HCT116 (cell line): ENCODE measurements at regions not wholly inside any gene's neighbourhood (a gene's known extent, or its start where the extent isn't known, plus 50 kb on each side); places are given as distances from the start of the nearest gene placed in this dataset.

ENCODE experiments used
- ATAC-seq: fragments of 200-7000 bp; cut with Tn5 transposase; 2 replicates; pipeline ENCODE4 v1.9.1; 2020; ENCODE audit warnings: mild to moderate bottlenecking, moderate library complexity
- BruUV-seq: library from RNA; stranded (reverse); fragments of 400-500 nt; replicated peaks from 2 replicates; lab custom pipeline; 2021; lab: Mats Ljungman, UMichigan
- CTCF ChIA-PET: fragments of 300-600 bp; sonication (Branson Sonifier 250); formaldehyde crosslinking; loops from one replicate; lab custom pipeline; 2021; ENCODE audit warnings: antibody characterized with exemption; lab: Charles Lee
- POLR2A ChIA-PET: fragments of 300-600, 350-600 bp; sonication (Branson Sonifier 250); formaldehyde crosslinking; loops from one replicate; lab custom pipeline; 2021; ENCODE audit warnings: antibody characterized with exemption; lab: Charles Lee
- RAD21 ChIA-PET, 2 experiments: fragments of 300-600 bp; sonication (Branson Sonifier 250); formaldehyde crosslinking; loops; one replicate each; lab custom pipeline; 2023; ENCODE audit warnings: low total read pairs in 2 of 2; ENCODE audit not compliant: uncharacterized antibody in 2 of 2, unreplicated experiment in 2 of 2, low non-redundant PET in 1 of 2; lab: Charles Lee
- DNase-seq: peaks from one replicate; pipeline ENCODE4 v3.0.0-alpha.2; 2010; ENCODE audit warnings: low read depth, low spot score
- H2AFZ ChIP-seq: fragments of 200-600 bp; shearing (Covaris generic), sonication (generic); 2 replicates; pipeline ENCODE4 v1.6.1; 2017; ENCODE audit warnings: low read depth, mixed run types, mixed read lengths, antibody characterized with exemption, low read length; ENCODE audit not compliant: poor library complexity, severe bottlenecking
- H3K27ac ChIP-seq: 2 replicates; pipeline ENCODE4 v1.5.1; 2012; ENCODE audit warnings: low read depth, low read length
- H3K27me3 ChIP-seq: fragments of 200-600 bp; sonication (generic); 2 replicates; pipeline ENCODE4 v1.6.1; 2016; ENCODE audit warnings: mixed run types, low read length, mixed read lengths; ENCODE audit not compliant: insufficient read depth
- H3K36me3 ChIP-seq, 2 experiments: fragments of 200-500 bp in 1 of 2; fragments of 200-600 bp in 1 of 2; sonication (Bioruptor generic) in 1 of 2; sonication (generic) in 1 of 2; 2 replicates each; pipeline versions ENCODE4 v1.5.1 to v1.6.1; 2014 to 2016; ENCODE audit warnings: low read length in 2 of 2, inconsistent platforms in 1 of 2, mixed read lengths in 1 of 2, mixed run types in 1 of 2; ENCODE audit not compliant: insufficient read depth in 2 of 2, control insufficient read depth in 1 of 2
- H3K4me1 ChIP-seq, 2 experiments: fragments of 200-600 bp in 1 of 2; sonication (generic) in 1 of 2; 2 replicates each; pipeline versions ENCODE4 v1.5.1 to v1.6.1; 2012 to 2017; ENCODE audit warnings: low read length in 2 of 2, inconsistent platforms in 1 of 2, mild to moderate bottlenecking in 1 of 2, mixed read lengths in 1 of 2, mixed run types in 1 of 2, moderate library complexity in 1 of 2; ENCODE audit not compliant: insufficient read depth in 2 of 2, control insufficient read depth in 1 of 2
- H3K4me2 ChIP-seq: fragments of 200-600 bp; sonication (generic); 2 replicates; pipeline ENCODE4 v1.6.1; 2017; ENCODE audit warnings: mixed run types, low read length, mixed read lengths
- H3K4me3 ChIP-seq, 2 experiments: fragments of 200-600 bp in 1 of 2; sonication (generic) in 1 of 2; replicated peaks in 1 of 2; 2 replicates each; pipeline ENCODE4 v1.5.1; 2011 to 2016; ENCODE audit warnings: low read length in 2 of 2, control low read depth in 1 of 2, low read depth in 1 of 2, mild to moderate bottlenecking in 1 of 2, mixed read lengths in 1 of 2, mixed run types in 1 of 2
- H3K79me2 ChIP-seq: fragments of 200-600 bp; sonication (generic); 2 replicates; pipeline ENCODE4 v1.6.1; 2017; ENCODE audit warnings: mild to moderate bottlenecking, mixed run types, low read length, moderate library complexity, mixed read lengths; ENCODE audit not compliant: insufficient read depth
- H3K9ac ChIP-seq: fragments of 200-600 bp; sonication (generic); 2 replicates; pipeline ENCODE4 v1.6.1; 2016; ENCODE audit warnings: low read length, mixed read lengths
- H3K9me2 ChIP-seq: fragments of 200-600 bp; sonication (generic), shearing (Covaris generic); 2 replicates; pipeline ENCODE4 v1.6.1; 2017; ENCODE audit warnings: mixed run types, mild to moderate bottlenecking, moderate library complexity; ENCODE audit not compliant: insufficient read depth
- H3K9me3 ChIP-seq, 2 experiments: fragments of 200-500 bp in 1 of 2; fragments of 200-600 bp in 1 of 2; sonication (Bioruptor generic) in 1 of 2; sonication (generic) in 1 of 2; 2 replicates each; pipeline ENCODE4 v1.6.1; 2014 to 2017; ENCODE audit warnings: low read length in 2 of 2, mixed read lengths in 2 of 2, inconsistent platforms in 1 of 2, low read depth in 1 of 2, mild to moderate bottlenecking in 1 of 2, mixed run types in 1 of 2, moderate library complexity in 1 of 2; ENCODE audit not compliant: control insufficient read depth in 1 of 2, insufficient read depth in 1 of 2
- H4K20me1 ChIP-seq: fragments of 200-600 bp; sonication (generic), shearing (Covaris generic); 2 replicates; pipeline ENCODE4 v1.6.1; 2017; ENCODE audit warnings: mixed run types, mild to moderate bottlenecking, moderate library complexity; ENCODE audit not compliant: insufficient read depth
- CEBPB ChIP-seq: IDR thresholded peaks from 2 replicates; pipeline ENCODE4 v1.6.1; 2012; ENCODE audit warnings: low read depth
- REST ChIP-seq: IDR thresholded peaks from 2 replicates; pipeline ENCODE4 v1.6.1; 2012; ENCODE audit warnings: low read depth
- ZBTB33 ChIP-seq: IDR thresholded peaks from 2 replicates; pipeline ENCODE4 v1.6.1; 2011; ENCODE audit warnings: mild to moderate bottlenecking, low read length, moderate library complexity; ENCODE audit not compliant: insufficient replicate concordance; ENCODE audit errors: extremely low read depth
- ZFX ChIP-seq: fragments of 450-650 bp; IDR thresholded peaks from 2 replicates; pipeline ENCODE4 v1.6.1; 2017
- intact Hi-C: fragments of 100-400 bp; cut with micrococcal nuclease; formaldehyde crosslinking; loops from 2 replicates; pipeline ENCODE4 v1.10.0; 2022

GRCh38 chrX:14300376-14300775 lies 229.0 kb upstream of the GLRA2 start:
- Histone ChIP-seq H3K9me2 (no peaks in the 10 kb centered on the region), H3K4me1 (no peaks in the 10 kb centered on the region), H3K36me3 (no peaks in the 10 kb centered on the region), H3K79me2 (no peaks in the 10 kb centered on the region), H4K20me1 (no peaks in the 10 kb centered on the region), H3K27ac (no peak overlapping the region), H3K9ac (no peak overlapping the region), H3K9me3 (no peaks in the 10 kb centered on the region), H2AFZ (no peak overlapping the region), H3K27me3 (no peaks in the 10 kb centered on the region), H3K4me3 (no peak overlapping the region), H3K4me2 (no peak overlapping the region)
- DNase-seq: no peak
- BruUV-seq: no TSS peak
- CTCF ChIA-PET: no interaction called here
- intact Hi-C loops: no loop called here
- TF ChIP-seq CEBPB (no peak), ZBTB33 (no peak), ZFX (no peak), REST (no peak)
- RAD21 ChIA-PET: no interaction called here
- POLR2A ChIA-PET: no interaction called here
- no peak for ATAC-seq
